ENCODE measurements at regions not wholly inside any gene's neighbourhood (a gene's known extent, or its start where the extent isn't known, plus 50 kb on each side); places are given as distances from the start of the nearest gene placed in this dataset.

- H3K4me3 ChIP-seq, result no peak overlapping the region
- TF ChIP-seq CTCF (IDR thresholded peaks at IDR 0.05), result no peak
- no peak overlapping the region for H3K27ac ChIP-seq
Measured at GRCh38 chr15:29538044-29538443, 268.4 kb upstream of the NSMCE3 start.

GRCh38 chr15:29535952-29536351, 266.3 kb upstream of the NSMCE3 start:
- H3K9me3 ChIP-seq, result no peaks in the 10 kb centered on the region
- TF ChIP-seq CTCF (IDR thresholded peaks at IDR 0.05), result no peak
- no peaks in the 10 kb centered on the region for H3K27me3 ChIP-seq
- H3K27ac ChIP-seq, result no peak overlapping the region
- peaks cover 0 to 4% of the 10 kb centered on the region in 2 donors for H3K4me1 ChIP-seq
- H3K4me3 ChIP-seq, result no peak overlapping the region
- DNase-seq (ENCODE audit: low spot score), result no peak
- H3K36me3 ChIP-seq, result no peaks in the 10 kb centered on the region

More at GRCh38 chr15:29538044-29538443, 268.4 kb upstream of the NSMCE3 start:
- no peaks in the 10 kb centered on the region for H3K27me3 ChIP-seq
- DNase-seq (ENCODE audit: low spot score), result no peak
- peaks cover 0 to 4% of the 10 kb centered on the region in 2 donors for H3K4me1 ChIP-seq
- no peaks in the 10 kb centered on the region for H3K9me3 ChIP-seq
- no peaks in the 10 kb centered on the region for H3K36me3 ChIP-seq

GRCh38 chr15:29534378-29534777, 264.8 kb upstream of the NSMCE3 start:
- Histone ChIP-seq H3K4me1 (peaks cover 0 to 4% of the 10 kb centered on the region in 2 donors), H3K36me3 (no peaks in the 10 kb centered on the region), H3K27ac (no peak overlapping the region), H3K9me3 (no peaks in the 10 kb centered on the region), H3K27me3 (no peaks in the 10 kb centered on the region), H3K4me3 (no peak overlapping the region)
- TF ChIP-seq CTCF (IDR thresholded peaks at IDR 0.05), result no peak
- no peak for DNase-seq (ENCODE audit: low spot score)

- no peak overlapping the region for H3K4me3 ChIP-seq
- no peak for DNase-seq (ENCODE audit: low spot score)
- no peaks in the 10 kb centered on the region for H3K36me3 ChIP-seq
- no peaks in the 10 kb centered on the region for H3K27me3 ChIP-seq
- TF ChIP-seq CTCF (IDR thresholded peaks at IDR 0.05), result no peak
- peaks cover 0 to 4% of the 10 kb centered on the region in 2 donors for H3K4me1 ChIP-seq
- no peak overlapping the region for H3K27ac ChIP-seq
- no peaks in the 10 kb centered on the region for H3K9me3 ChIP-seq
Measured at GRCh38 chr15:29533647-29534046, 264.0 kb upstream of the NSMCE3 start.

GRCh38 chr15:29532296-29532695, 262.7 kb upstream of the NSMCE3 start:
- no peaks in the 10 kb centered on the region for H3K36me3 ChIP-seq
- no peaks in the 10 kb centered on the region for H3K27me3 ChIP-seq
- TF ChIP-seq CTCF (IDR thresholded peaks at IDR 0.05), result no peak
- DNase-seq (ENCODE audit: low spot score), result no peak
- H3K9me3 ChIP-seq, result no peaks in the 10 kb centered on the region
- no peak overlapping the region for H3K4me3 ChIP-seq
- no peak overlapping the region for H3K27ac ChIP-seq
- H3K4me1 ChIP-seq, result peaks cover 0 to 10% of the 10 kb centered on the region in 2 donors

- no peaks in the 10 kb centered on the region for H3K9me3 ChIP-seq
- H3K4me3 ChIP-seq, result no peak overlapping the region
- H3K4me1 ChIP-seq, result peaks cover 0 to 10% of the 10 kb centered on the region in 2 donors
- no peak for DNase-seq (ENCODE audit: low spot score)
- H3K27me3 ChIP-seq, result no peaks in the 10 kb centered on the region
- no peak overlapping the region for H3K27ac ChIP-seq
- TF ChIP-seq CTCF (IDR thresholded peaks at IDR 0.05), result no peak
- no peaks in the 10 kb centered on the region for H3K36me3 ChIP-seq
Measured at GRCh38 chr15:29530966-29531365, 261.3 kb upstream of the NSMCE3 start.
